Retina (tissue), 1 donor: ENCODE measurements at regions not wholly inside any gene's neighbourhood (a gene's known extent, or its start where the extent isn't known, plus 50 kb on each side); places are given as distances from the start of the nearest gene placed in this dataset.
A peak's percentile ranks its signal among the peaks of the same experiment; 100 is the strongest.
"Not testable (repeated sequence)": the region's sequence is repeated elsewhere in the genome, so short reads cannot be mapped to it uniquely, and the experiment has no call there.

ENCODE experiments used
- DNase-seq: peaks from one replicate; pipeline ENCODE4 v3.0.0-alpha.2; 2016

DNA sequence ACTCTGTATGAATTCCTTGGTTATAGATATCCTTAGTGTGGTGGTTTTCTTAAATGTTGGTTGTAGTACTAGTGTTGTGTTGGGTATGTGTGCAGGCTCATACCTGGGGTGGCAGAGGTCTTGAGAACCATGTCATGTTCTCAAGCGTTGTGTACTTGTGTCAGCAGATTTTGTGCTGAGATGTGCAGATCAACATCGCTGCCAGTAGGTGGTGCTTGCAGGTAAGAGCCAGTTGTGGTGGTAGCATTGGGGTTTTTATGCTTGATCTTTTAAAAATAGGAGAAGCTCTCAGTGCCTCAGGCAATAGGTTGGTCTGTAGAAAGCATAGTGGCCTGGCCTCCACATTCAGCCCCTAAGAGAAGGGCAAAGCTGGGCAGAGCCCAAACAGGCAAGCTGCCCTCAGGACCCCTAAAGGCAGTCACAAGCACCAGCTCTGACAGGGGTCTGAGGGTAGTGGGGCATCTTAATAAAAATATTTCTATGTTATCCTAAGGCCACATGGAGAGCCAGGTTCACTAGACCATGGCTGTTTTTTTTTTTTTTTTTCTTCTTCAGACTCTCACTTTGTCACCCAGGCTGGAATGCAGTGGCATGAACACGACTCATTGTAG, 164.0 kb downstream of the IL20RB start:
- DNase-seq: peak; percentile 42

DNA sequence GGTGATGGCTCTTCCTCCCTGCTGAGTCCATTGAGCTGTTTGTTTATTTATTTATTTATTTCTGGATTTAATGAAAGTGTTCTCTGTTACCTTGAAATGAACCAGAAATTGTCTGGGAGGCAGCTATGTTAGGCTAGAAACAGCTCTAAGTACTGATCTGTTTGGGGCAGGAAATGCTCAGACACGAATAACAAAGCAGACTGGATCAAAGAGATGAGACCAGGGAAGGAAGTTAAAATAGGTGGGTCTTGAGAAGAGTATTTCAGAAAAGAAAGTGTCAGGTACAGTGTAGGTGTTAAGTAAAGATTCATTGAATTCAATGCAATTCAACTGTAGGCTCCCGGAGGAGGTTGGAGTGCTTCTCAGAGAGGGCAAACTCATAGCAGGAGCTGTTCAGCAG, 173.3 kb downstream of the IL20RB start:
- DNase-seq: no peak

DNA sequence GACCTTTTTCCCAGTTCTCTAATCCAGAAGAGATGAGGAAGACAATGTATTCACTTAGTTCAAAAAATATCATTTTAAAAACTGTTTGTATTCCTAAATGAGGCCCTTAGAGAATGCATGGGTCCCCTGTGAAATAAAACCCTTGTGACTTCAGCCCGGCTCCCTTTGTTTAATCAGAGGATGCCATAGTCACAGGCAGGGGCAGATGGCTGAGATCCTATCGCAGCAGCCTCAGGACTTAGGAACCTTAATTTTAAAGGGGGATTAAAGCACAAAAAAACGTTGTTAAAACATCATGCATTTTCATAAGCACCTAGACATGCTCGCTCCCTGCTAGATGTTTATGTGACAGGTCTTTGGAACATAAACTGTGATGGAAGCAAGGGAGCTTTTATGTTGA, 176.6 kb downstream of the IL20RB start:
- no peak for DNase-seq

DNA sequence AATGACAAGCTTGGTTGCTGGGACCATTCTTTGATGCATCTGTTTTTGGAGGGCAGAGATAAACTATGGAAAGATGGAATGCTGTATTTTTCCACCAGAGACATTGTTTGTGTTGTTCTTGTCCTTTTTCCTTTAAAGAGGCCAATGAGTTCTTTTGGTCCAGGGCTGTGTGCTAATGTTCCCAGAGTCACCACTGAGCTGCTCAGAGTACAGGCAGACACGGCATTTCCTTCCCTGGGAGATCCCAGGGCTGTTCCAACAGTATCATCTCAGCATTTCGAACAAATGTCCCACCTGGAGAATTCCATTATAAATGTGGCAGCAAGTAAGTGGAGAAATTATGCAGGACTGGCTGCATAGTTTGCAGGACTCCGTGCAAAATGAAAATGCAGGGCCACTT, 190.6 kb downstream of the IL20RB start:
- DNase-seq: no peak

DNA sequence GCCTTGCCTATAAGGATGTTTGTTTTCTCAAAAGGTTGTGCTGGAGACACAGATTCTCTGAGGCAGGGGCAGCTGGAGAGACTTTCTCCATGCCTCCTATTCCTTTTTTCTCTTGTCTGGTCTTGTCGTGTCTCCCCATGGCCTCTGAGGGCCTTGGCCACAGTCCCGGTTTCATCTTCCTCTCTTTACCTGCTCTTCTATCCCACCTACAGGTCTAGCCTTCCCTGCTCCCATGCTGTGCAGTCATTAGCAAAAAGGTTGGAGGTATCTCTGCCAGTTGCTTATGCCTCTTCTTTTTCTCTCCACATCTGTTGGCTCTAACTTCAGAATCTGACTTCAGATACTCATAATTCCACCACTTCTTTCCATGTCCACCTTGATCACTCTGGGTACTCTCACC, 191.1 kb downstream of the IL20RB start:
- no peak for DNase-seq

DNA sequence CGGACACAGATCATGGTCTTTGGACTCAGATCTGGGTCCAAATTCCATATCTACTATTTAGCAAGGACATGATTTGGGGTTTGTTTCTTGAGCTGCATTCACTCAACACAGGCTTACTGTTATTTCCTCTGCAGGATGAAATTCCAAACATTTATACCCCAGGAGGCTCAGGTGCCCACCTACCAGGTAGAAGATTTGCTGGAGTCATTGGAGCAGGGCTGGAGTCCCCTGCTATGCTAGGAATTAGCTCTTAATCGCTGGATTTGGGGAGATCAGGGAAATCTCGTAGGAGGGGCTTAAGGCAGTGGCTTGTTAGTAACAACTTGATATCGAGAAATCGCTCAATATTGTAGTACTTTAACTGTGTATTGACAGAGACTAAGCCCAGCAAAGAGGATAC, 193.0 kb downstream of the IL20RB start:
- no peak for DNase-seq

DNA sequence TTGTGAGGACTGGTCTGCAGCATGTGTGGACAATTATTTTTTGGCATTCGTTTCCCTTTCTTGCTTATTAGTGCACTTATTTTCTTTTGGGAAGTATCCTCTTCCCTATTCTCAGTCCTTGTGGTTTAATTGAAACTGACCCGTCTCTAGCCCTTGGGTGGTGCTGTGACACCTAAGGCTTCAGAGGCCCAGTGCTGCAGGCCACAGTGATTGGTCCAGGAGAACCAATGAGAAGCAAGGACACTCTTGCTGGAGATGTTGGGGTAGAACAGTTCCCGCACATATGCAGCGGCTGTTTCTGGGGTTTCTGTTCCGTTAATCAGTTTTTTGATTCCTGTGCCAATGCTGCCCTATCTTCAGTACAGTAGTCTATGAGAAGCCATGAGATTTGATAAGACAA, 195.3 kb downstream of the IL20RB start:
- not testable (repeated sequence) for DNase-seq

DNA sequence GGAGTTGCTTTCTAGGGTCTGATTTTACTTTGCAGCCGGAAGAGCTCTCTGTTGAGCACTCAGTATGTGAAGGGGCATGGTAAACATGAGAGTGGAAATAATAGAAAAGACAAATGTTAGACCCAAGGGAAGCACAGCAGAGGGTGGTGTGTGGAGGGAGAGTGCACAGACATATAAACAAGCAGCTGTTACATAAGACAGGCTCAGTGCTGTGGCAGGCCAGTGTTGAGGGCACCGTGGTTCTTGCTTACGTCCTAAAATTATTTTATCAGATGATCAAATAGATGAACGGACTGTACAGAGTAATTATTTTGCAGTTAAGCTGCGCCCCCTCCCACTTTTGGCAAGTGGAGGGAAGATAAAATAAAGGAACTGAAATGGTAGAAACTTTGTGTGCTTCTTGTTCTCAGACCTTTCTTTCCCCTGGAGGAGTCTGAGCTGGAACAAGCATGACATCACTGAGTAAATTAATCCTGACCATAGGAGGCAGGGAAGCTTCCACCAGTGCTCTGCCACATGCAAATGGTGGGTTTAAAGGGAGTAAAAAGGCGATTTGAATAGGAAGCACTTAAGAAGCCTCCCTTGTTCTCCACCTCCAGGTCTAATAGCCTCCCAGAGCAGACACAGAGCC, 205.6 kb downstream of the IL20RB start:
- DNase-seq: peak; percentile 60

DNA sequence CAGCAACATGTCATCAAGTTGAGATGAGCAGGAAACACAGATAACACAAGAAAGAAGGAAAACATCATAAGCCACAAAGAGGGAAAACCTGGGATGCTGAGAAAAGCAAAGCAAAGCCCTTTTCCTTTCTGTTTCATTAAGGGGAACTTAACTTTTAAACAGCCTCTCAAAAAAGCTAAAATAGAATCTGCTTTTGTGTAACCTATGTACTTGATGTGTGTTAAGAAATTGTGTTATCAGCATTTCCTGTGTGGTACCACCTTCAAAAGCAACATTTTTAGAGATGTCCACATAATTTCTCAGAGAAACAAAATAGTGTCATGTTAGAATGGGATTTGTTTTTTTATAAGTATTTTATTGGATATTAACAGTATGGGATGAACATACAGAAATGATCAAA, 206.2 kb downstream of the IL20RB start:
- no peak for DNase-seq

DNA sequence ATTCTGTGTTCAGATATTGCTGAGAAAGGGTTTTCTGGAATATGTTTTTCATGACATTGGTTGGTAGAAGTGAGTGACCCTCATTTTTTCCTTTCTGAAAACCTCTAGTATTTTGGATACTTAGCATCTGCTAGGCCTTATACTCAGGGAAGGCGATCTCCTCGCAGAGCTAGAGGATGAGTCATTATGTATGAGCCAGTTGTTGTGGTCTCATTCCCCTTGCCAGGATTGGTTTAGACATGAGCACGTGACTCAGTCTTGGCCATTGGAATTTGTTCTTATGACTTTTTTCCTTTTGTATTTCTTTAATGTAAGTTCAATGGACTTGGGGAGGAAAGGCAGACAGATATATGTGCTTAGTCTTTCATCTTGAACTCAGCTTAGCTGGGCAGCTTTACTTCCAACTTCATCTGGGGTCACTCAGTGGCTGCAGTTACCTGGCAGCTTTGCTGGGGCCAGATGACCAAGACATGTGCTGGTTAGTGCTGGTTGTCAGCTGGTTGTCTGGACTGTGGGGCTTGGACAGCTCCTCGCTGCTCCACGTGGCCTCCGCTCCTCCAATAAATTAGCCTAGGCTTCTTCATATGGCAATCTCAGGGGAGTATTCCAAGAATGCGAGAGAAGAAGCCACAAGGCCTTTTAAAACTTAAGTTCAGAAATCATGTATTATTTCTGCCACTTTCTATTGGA, 207.5 kb downstream of the IL20RB start:
- no peak for DNase-seq

DNA sequence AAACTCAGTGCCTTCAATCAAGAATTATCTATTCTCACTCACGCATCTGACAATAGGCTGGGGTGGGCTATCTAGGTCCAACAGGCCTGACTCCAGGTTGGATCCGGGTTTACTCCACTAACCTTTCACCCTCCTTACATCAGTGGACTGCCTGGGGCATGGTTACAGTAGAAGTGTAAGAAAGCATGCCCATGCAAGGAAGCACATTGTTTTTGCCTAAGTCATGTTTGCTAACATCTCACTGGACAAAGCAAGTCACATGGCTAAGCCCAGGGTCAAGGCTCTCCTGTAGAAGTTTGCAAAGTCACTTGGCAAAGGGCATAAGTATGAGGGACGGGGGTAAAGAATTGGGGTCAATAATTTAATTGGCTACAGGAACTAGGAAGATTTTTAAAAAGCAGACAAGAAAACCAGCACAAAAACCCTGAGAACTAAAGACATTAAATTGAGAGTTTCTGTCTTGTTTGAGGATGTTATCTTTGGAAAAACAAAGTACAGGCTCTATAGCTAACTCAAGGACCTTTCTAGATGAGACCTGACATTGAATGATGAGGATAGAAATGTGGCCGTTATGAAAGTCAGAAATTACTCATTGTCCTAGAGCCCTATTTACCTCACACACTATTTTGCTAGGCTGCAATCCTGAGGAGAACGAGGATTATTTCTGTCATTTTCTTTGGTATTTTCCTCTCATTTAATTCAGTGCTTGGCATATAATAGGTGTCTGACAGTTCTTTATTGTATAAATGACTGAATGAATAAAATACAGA, 214.2 kb downstream of the IL20RB start:
- no peak for DNase-seq

DNA sequence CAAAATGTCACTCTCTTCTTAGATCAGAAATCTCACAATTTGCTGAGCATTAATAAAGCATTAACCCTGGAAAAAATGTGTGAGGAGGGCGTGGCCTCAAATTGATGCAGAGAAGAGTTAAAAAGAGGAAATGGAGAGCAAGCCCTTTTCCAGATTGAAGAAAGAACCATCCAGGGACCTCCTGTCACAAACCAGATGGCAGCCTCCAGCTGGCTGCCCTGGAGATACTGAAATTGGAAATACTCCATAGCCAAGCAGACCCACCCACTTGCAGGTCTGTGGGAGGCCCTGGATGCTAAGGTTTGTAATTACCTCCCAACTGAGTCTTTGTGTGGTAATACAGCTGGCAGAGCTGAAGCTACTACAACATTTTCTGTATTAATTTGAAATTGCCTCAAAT, 214.9 kb downstream of the IL20RB start:
- DNase-seq: no peak

DNA sequence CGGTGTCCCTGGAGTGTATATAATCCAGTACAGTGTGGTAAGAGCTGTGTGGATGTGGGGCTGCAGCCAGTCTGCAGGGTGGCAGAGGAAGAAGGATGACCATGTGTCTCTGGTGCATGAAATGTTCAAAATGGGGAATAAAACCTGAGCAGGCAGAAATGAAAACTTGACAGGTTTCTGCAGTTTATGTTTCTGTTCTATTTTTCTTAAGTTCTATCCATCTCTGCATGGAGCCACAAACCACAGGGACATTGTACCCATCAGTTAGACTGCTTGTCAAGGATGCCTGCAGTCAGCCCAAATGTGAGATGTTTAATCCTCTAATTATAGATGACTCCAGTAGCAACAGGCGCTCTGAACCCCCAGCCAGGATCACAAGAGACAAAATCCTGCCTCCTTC, 216.7 kb downstream of the IL20RB start:
- DNase-seq: no peak

DNA sequence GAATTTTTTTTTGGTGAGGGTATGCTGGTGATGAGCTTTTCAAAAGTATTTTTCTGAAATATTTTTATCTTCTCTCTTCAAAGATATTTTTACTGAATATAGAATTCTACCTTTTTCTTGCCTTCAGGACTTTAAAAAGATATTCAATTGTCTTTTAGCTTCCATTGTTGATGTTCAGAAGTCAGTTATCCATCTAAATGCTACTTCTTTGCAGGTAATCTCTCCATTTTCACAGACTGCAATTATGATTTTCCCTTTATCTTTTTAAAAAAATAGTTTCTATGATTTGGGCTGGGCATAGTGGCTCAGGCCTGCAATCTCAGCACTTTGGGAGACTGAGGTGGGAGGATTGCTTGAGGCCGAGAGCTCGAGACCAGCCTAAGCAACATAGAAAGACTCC, 222.4 kb downstream of the IL20RB start:
- DNase-seq: no peak

DNA sequence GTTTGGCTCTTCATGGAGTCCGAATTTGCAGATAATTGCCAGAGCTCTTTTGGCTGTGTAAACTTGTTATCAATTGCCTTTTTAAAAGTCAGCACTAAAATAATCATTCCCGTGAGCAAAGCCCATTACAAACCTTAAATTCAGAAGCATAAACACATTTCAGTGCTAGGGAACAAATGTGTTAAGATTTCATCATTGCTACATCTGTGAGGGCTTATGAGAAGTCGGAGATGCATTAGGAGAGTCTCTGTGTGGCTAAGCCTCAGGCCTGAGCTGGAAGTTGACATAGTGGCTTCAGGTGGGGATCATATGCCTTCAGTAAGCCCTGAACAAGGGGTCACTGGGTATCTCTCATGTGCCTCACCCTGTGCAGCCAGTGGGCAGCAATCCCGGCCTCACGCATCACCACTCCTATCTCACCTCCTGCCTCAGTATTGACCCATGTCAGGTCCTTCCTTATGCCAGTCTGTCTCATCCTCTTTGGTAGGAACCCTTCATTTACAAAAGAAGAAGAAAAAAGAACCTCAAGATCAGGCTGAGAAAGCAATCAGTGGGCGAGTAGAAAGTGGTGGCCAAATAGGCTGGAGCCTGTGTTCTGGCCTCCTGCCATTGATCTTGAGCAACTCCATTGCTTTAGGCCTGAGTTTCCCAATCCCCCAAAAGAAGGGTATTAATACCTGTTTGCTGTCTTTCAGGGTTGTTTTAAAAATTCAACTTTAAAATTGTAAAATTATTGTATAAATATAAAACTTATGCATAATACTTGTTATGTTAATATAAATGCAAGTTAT, 233.5 kb downstream of the IL20RB start:
- DNase-seq: no peak

DNA sequence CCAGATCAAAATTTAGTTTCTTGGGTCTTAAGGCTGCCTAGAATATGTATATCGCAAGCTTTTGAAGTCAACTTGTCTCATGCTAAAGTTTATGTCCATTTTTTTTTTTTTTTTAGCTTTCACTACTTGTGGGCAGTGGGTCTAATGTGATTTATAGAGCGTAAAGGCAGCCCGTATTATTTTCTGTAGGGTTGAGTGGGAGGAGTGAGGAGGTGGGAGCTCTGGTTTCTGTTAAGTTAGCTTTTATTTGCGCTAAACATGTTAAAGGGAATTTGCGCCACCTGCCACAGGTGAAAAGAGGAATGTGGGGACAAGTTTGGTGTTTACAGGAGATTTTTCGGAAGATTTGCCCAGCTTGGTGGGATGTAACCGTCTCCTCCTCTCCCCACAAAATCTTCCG, 234.2 kb downstream of the IL20RB start:
- no peak for DNase-seq

DNA sequence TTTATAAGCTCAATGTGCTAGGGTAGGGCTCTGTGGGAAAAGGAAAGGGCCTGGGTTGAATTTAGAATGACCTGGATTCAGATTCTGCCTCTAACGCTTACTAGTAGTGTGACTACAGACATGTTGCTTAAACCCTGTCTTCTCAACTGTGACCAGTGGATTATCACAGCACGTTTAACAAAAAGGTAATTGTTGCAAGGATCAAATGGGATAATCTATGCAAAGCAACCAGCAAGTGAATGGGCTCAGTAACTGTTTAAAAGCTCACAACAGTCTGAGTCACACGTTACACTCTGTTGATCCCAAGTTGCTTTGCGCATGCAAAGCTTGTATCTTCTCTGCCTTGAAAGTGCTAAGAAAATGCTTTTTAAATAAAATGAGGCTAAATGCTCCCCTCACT, 236.5 kb downstream of the IL20RB start:
- no peak for DNase-seq

DNA sequence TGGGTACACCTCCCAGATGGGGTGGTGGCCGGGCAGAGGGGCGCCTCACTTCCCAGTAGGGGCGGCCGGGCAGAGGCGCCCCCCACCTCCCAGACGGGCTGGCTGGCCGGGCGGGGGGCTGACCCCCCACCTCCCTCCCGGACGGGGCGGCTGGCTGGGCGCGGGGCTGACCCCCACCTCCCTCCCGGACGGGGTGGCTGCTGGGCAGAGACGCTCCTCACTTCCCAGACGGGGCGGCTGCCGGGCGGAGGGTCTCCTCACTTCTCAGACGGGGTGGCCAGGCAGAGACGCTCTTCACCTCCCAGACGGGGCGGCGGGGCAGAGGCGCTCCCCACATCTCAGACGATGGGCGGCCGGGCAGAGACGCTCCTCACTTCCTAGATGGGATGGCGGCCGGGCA, 240.6 kb downstream of the IL20RB start:
- DNase-seq: not testable (repeated sequence)

DNA sequence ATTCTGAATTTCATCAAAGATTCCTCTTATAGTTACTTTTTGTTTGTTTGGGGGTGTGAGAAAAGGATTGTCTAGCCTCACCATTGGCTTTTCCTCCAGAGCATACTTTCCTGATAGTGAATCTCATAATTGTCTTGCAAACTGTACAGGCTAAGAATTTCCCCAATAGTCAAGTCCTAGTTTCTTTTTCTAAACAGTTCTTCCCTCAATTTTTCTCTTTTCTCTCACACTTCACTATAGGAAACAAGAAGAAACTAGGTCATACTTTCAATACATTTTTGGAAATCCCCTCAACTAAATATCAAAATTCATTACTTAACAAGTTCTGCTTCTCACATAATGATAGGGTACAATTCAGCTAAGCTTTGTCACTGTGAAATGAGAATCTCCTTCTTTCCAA, 241.9 kb downstream of the IL20RB start:
- no peak for DNase-seq

DNA sequence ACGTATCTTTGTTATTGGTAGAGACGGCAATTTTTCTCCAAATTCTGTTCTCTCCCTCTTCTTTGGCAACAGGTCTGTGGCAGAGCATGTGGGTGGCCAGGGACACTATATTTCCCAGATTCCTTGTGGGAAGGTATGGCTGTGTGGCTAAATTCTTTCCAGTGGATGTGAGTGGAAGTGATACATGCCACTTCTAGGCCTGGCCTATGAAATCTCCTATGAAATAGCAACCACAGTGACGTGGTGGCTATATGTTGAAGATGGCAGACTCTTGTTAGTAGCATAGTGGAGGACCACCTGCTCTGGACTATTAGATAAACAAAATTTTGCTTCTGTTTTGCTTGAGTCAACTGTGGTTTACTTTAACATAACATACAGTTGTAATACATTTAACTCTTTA, 243.3 kb downstream of the IL20RB start:
- DNase-seq: no peak

DNA sequence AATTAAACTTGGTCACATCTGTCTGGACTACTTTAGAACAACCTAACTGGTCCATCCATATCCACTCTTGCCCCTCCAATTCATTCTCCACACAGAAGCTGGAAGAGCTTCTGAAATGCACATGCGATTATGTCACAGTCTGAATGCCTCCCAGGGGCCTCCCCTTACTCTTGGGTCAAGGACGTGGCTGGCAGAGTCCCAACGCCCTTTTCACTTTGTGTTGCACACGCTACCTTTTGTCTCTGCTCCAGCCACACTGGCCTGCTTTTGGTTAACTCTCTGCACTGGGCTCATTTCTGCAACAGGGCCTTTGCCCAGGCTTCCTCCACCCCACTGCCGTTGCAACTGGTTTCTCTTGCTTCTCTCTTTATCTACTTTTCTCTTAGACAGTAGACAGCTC, 245.2 kb downstream of the IL20RB start:
- no peak for DNase-seq

DNA sequence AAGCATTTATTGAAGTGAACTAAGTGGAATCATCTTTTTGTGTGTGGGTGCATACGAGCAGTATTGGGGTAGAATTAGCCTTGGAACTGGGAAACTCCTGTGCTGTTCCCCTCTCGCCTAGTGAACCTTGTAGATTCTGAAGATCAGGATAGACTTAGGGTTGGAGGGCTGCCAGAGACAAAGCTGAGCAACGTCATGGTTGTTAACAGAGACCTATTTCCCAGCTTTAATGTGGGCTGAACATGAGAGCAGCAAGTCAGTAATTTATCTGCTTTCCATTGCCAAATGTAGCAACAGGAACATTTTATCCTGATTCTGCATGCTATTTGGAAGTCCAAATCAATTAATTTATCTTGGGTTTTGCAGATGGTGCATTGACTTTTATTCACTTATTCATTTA, 246.6 kb downstream of the IL20RB start:
- no peak for DNase-seq
